ENCODE measurements at regions not wholly inside any gene's neighbourhood (a gene's known extent, or its start where the extent isn't known, plus 50 kb on each side); places are given as distances from the start of the nearest gene placed in this dataset.

DNA sequence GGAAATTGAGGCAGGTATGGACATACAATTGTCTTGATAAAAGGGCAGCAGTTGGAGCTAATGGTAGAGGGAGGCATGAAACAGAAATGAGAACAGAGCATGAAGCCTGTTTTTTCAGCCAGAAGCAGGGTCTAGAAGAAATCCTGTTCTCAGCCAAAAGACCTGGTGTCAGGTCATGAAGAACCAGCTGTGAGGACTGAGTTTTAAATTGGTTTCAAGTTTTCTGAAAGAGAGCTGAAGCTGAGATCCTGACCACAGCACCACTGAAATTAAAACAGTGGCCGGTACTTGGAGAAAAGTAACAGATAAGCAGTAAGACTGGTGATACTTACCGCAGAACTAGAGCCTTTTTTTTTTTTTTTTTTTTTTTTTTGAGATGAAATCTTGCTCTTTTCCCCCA lies 283.8 kb upstream of the BMP2 start (continued):
- TF ChIP-seq CREB1 (IDR thresholded peaks at IDR 0.05) (no peak), EGR1 (IDR thresholded peaks at IDR 0.05; ENCODE audit: borderline replicate concordance, low read depth, low read length) (no peak), ASH2L (IDR thresholded peaks at IDR 0.05; ENCODE audit: low read length) (no peak), RFX5 (IDR thresholded peaks at IDR 0.05; ENCODE audit: borderline replicate concordance, low read depth, low read length) (no peak), SP1 (IDR thresholded peaks at IDR 0.05; ENCODE audit: low read depth, low read length) (no peak), RBBP5 (IDR thresholded peaks at IDR 0.05; ENCODE audit: borderline replicate concordance, low read depth, low read length) (no peak), POU5F1 (IDR thresholded peaks at IDR 0.05; ENCODE audit: low read depth, low read length) (no peak), TEAD4 (IDR thresholded peaks at IDR 0.05; ENCODE audit: low read depth, low read length) (no peak), SIN3A (conservative IDR thresholded peaks at IDR 0.05 in 1 of 2, IDR thresholded peaks at IDR 0.05 in 1 of 2; ENCODE audit: low read depth in 1 of 2, low read length in 2 of 2) (no peak), RNF2 (IDR thresholded peaks at IDR 0.05; ENCODE audit: borderline replicate concordance, low read depth, low read length, missing control alignments, poor library complexity, severe bottlenecking) (no peak), SIX5 (IDR thresholded peaks at IDR 0.05; ENCODE audit: low read depth, low read length) (no peak), CBX8 (IDR thresholded peaks at IDR 0.05; ENCODE audit: borderline replicate concordance, low read depth, low read length) (no peak), BCL11A (IDR thresholded peaks at IDR 0.05; ENCODE audit: low read depth in 2 of 2, low read length in 2 of 2) (no peak), SRF (IDR thresholded peaks at IDR 0.05; ENCODE audit: low read depth, low read length) (no peak), GABPA (IDR thresholded peaks at IDR 0.05; ENCODE audit: borderline replicate concordance, insufficient read depth, low read length) (no peak), TAF7 (optimal IDR thresholded peaks at IDR 0.05; ENCODE audit: borderline replicate concordance, low read depth, low read length) (no peak), YY1 (IDR thresholded peaks at IDR 0.05; ENCODE audit: low read depth, low read length) (no peak)
- TF ChIP-seq, protein P1, sequence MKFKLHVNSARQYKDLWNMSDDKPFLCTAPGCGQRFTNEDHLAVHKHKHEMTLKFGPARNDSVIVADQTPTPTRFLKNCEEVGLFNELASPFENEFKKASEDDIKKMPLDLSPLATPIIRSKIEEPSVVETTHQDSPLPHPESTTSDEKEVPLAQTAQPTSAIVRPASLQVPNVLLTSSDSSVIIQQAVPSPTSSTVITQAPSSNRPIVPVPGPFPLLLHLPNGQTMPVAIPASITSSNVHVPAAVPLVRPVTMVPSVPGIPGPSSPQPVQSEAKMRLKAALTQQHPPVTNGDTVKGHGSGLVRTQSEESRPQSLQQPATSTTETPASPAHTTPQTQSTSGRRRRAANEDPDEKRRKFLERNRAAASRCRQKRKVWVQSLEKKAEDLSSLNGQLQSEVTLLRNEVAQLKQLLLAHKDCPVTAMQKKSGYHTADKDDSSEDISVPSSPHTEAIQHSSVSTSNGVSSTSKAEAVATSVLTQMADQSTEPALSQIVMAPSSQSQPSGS (IDR thresholded peaks at IDR 0.05; ENCODE audit: low read length), result no peak
